ENCODE measurements at regions not wholly inside any gene's neighbourhood (a gene's known extent, or its start where the extent isn't known, plus 50 kb on each side); places are given as distances from the start of the nearest gene placed in this dataset.

DNA sequence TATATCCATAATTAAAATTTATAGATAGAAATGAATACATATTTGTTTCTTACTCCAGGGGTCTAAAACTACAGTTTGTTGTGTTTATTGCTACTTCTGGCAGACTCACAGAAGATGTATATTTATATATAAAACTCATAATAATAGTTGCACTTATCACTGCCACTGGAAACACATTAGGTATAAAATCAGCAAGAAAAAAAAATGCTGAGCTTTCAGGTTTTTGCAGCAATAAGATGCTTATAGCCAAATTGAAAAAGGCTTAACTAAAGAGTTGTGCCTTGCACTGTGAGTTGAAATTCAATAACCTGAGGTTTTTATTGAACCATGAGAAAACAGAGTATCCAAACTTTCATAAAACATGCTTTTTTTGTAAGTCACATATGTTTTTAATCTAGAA, 623.9 kb upstream of the CRIM1 start:
- Histone ChIP-seq H3K79me2 (ENCODE audit: insufficient read depth, low read length) (no peaks in the 10 kb centered on the region), H4K20me1 (ENCODE audit: insufficient read depth, low read length, poor library complexity, severe bottlenecking) (no peaks in the 10 kb centered on the region), H3K4me2 (ENCODE audit: low read depth, low read length, poor library complexity, severe bottlenecking) (no peak overlapping the region), H3K9ac (ENCODE audit: low read depth, low read length, poor library complexity, severe bottlenecking) (no peak overlapping the region), H3K36me3 (ENCODE audit: insufficient read depth, low read length) (no peaks in the 10 kb centered on the region), H3K27me3 (ENCODE audit: insufficient read depth, low read length, poor library complexity, severe bottlenecking) (no peaks in the 10 kb centered on the region), H3F3A (ENCODE audit: low read depth) (no peaks in the 10 kb centered on the region), H3K4me3 (ENCODE audit: low read length, poor library complexity, severe bottlenecking) (no peak overlapping the region), H3K9me2 (replicated peaks; ENCODE audit: low read depth, low read length) (no peaks in the 10 kb centered on the region), H3K4me1 (ENCODE audit: insufficient read depth, low read length, poor library complexity, severe bottlenecking) (no peaks in the 10 kb centered on the region), H3K9me3 (ENCODE audit: insufficient read depth, low read depth, low read length) (no peaks in the 10 kb centered on the region), H2AFZ (ENCODE audit: low read length) (no peak overlapping the region)
- TF ChIP-seq, protein P1, sequence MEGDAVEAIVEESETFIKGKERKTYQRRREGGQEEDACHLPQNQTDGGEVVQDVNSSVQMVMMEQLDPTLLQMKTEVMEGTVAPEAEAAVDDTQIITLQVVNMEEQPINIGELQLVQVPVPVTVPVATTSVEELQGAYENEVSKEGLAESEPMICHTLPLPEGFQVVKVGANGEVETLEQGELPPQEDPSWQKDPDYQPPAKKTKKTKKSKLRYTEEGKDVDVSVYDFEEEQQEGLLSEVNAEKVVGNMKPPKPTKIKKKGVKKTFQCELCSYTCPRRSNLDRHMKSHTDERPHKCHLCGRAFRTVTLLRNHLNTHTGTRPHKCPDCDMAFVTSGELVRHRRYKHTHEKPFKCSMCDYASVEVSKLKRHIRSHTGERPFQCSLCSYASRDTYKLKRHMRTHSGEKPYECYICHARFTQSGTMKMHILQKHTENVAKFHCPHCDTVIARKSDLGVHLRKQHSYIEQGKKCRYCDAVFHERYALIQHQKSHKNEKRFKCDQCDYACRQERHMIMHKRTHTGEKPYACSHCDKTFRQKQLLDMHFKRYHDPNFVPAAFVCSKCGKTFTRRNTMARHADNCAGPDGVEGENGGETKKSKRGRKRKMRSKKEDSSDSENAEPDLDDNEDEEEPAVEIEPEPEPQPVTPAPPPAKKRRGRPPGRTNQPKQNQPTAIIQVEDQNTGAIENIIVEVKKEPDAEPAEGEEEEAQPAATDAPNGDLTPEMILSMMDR (conservative IDR thresholded peaks at IDR 0.05; ENCODE audit: low read length): no peak
- no peak for TF ChIP-seq EZH2phosphoT487 (IDR thresholded peaks at IDR 0.05; ENCODE audit: borderline replicate concordance)

DNA sequence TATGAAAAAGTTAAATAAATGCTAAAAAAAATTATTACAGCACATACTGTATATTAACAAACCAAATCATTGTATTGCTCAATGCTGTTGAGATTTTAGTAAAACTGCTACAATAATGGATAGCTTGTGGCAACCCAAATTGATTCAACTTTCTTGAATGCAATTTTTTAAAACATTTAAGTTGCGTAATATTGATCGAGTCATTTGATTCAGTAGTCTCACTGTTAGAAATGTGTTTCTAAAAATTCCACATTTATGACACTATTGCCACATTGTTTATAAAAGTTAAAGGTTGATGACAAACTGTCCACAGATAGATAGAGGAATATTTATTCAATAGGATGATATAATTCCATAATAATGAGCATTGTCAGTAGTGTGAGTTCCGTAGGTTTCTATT, 640.7 kb upstream of the CRIM1 start:
- Histone ChIP-seq H3K36me3 (ENCODE audit: insufficient read depth, low read length) (no peaks in the 10 kb centered on the region), H3K9me3 (ENCODE audit: insufficient read depth, low read depth, low read length) (no peaks in the 10 kb centered on the region), H3K4me1 (ENCODE audit: insufficient read depth, low read length, poor library complexity, severe bottlenecking) (no peaks in the 10 kb centered on the region), H3K4me2 (ENCODE audit: low read depth, low read length, poor library complexity, severe bottlenecking) (no peak overlapping the region), H3F3A (ENCODE audit: low read depth) (no peaks in the 10 kb centered on the region), H3K9me2 (replicated peaks; ENCODE audit: low read depth, low read length) (no peaks in the 10 kb centered on the region), H3K27me3 (ENCODE audit: insufficient read depth, low read length, poor library complexity, severe bottlenecking) (no peaks in the 10 kb centered on the region), H3K9ac (ENCODE audit: low read depth, low read length, poor library complexity, severe bottlenecking) (no peak overlapping the region), H3K79me2 (ENCODE audit: insufficient read depth, low read length) (no peaks in the 10 kb centered on the region), H2AFZ (ENCODE audit: low read length) (no peak overlapping the region), H4K20me1 (ENCODE audit: insufficient read depth, low read length, poor library complexity, severe bottlenecking) (no peaks in the 10 kb centered on the region), H3K4me3 (ENCODE audit: low read length, poor library complexity, severe bottlenecking) (no peak overlapping the region)
- TF ChIP-seq EZH2phosphoT487 (IDR thresholded peaks at IDR 0.05; ENCODE audit: borderline replicate concordance): no peak
- TF ChIP-seq, protein P1 (conservative IDR thresholded peaks at IDR 0.05; ENCODE audit: low read length): no peak

DNA sequence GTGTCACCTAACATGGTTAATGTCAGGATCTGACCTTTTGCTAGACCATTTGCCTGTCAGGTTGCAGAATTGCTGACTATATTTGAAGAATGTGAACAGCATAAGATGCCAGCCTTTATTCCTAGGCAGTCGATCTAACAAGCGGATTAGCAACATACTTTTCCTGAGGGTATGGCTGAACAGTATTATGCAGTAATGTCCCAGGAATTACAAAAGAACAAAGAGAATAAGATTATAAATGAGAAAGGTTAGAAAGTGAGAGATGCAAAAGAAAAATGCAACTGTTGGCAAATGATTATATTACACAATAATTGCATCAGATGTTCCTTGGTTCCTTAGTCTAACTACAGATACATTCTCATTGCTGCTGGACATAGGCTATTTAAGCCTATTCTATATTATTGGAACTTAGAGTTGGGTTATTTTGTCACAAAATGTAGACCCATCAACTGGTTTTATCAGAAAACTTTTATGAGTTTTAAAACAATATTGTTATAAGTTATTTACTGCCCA, 647.1 kb upstream of the CRIM1 start:
- Histone ChIP-seq H3K4me2 (ENCODE audit: low read depth, low read length, poor library complexity, severe bottlenecking) (no peak overlapping the region), H3K4me3 (ENCODE audit: low read length, poor library complexity, severe bottlenecking) (no peak overlapping the region), H4K20me1 (ENCODE audit: insufficient read depth, low read length, poor library complexity, severe bottlenecking) (no peaks in the 10 kb centered on the region), H3K27me3 (ENCODE audit: insufficient read depth, low read length, poor library complexity, severe bottlenecking) (no peaks in the 10 kb centered on the region), H3F3A (ENCODE audit: low read depth) (no peaks in the 10 kb centered on the region), H2AFZ (ENCODE audit: low read length) (no peak overlapping the region), H3K9me2 (replicated peaks; ENCODE audit: low read depth, low read length) (no peaks in the 10 kb centered on the region), H3K79me2 (ENCODE audit: insufficient read depth, low read length) (no peaks in the 10 kb centered on the region), H3K9me3 (ENCODE audit: insufficient read depth, low read depth, low read length) (no peaks in the 10 kb centered on the region), H3K9ac (ENCODE audit: low read depth, low read length, poor library complexity, severe bottlenecking) (no peak overlapping the region), H3K4me1 (ENCODE audit: insufficient read depth, low read length, poor library complexity, severe bottlenecking) (no peaks in the 10 kb centered on the region), H3K36me3 (ENCODE audit: insufficient read depth, low read length) (no peaks in the 10 kb centered on the region)
- TF ChIP-seq EZH2phosphoT487 (IDR thresholded peaks at IDR 0.05; ENCODE audit: borderline replicate concordance): no peak
- TF ChIP-seq, protein P1 (conservative IDR thresholded peaks at IDR 0.05; ENCODE audit: low read length): no peak
